HG03575 (cell line): ENCODE measurements at regions not wholly inside any gene's neighbourhood (a gene's known extent, or its start where the extent isn't known, plus 50 kb on each side); places are given as distances from the start of the nearest gene placed in this dataset.
A peak's percentile ranks its signal among the peaks of the same experiment; 100 is the strongest.
"Not testable (repeated sequence)": the region's sequence is repeated elsewhere in the genome, so short reads cannot be mapped to it uniquely, and the experiment has no call there.

ENCODE experiments used
- ATAC-seq: cut with Tn5 transposase; IDR thresholded peaks from one replicate; pipeline ENCODE4 v1.9.1; 2021; ENCODE audit not compliant: unreplicated experiment, insufficient number of reproducible peaks, low FRiP score; ENCODE audit errors: extremely low read depth

DNA sequence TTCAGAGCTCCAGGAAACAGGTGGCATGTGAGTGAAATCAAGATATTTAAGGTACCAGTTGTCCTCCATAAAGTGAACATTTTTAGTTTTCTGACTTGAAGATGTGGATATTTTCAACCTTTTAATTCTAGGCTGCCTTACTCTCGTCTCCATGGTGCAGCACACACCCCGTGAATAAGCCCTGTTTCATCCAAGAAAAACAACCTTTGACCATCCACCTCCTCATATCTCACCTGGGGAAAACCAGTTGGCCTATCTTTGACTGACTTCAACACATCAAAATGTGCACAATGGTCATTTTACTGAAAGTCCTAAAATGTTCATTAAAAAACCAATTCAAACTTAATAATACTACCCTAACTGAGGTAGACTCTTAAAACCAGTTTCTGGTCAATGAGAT lies 73.8 kb upstream of the CD2AP start:
- ATAC-seq: no peak

- no peak for ATAC-seq
These were observed 73.2 kb upstream of the CD2AP start for GRCh38 chr6:47404435-47404834.

GRCh38 chr6:47405273-47405672 lies 72.3 kb upstream of the CD2AP start:
- ATAC-seq: no peak

DNA sequence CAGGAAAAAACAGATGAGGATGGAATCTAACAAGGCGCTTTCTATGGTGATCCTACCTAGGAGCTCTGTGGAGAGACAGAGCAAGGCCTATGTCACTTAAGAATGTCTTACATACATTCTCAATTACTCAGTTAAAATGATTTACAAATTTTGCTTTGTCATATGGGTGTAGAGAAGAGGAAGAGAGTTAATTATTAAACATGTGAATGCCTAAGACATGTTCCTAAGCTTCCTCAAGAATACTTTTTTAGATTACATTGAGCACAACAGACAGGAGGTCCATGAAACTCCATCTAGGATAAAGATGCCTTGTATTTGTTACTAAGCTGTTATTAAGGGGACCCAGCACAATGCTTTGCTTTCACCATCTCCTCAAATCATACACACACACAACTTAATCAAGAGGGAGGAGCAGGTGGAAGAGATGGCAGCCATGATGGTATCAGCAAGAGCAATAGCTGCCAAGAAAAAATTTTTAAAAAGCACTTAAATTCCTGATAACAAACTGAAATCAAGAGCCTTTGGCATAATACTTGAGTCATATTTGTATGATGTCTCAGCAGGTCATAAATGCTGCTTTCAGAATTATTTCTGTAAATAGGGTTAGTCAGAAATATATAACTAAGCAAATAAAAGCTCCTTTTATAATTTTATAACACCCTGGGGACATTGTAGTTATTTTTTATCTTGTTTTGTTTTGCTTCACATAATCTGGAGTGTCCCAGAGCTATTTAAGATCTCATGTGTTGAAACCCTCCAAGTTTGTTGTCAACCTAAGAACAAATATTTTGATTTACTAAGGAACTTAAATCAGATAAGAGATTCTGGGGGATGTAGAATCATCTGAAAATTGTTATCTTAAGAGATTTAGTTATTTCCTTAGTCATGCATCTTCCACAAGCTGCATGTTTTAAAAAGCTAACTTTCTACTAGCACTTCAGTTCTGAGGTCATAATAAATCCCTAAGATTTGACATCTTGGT lies 70.0 kb upstream of the CD2AP start:
- ATAC-seq: no peak

- ATAC-seq: no peak
These were observed 63.7 kb upstream of the CD2AP start for GRCh38 chr6:47413752-47414422.

- ATAC-seq: peak; percentile 59
These were observed 63.0 kb upstream of the CD2AP start for GRCh38 chr6:47414423-47415167.

GRCh38 chr6:47416396-47417345 lies 60.9 kb upstream of the CD2AP start:
- ATAC-seq: no peak

GRCh38 chr6:47419621-47420020 lies 58.0 kb upstream of the CD2AP start:
- ATAC-seq: no peak

DNA sequence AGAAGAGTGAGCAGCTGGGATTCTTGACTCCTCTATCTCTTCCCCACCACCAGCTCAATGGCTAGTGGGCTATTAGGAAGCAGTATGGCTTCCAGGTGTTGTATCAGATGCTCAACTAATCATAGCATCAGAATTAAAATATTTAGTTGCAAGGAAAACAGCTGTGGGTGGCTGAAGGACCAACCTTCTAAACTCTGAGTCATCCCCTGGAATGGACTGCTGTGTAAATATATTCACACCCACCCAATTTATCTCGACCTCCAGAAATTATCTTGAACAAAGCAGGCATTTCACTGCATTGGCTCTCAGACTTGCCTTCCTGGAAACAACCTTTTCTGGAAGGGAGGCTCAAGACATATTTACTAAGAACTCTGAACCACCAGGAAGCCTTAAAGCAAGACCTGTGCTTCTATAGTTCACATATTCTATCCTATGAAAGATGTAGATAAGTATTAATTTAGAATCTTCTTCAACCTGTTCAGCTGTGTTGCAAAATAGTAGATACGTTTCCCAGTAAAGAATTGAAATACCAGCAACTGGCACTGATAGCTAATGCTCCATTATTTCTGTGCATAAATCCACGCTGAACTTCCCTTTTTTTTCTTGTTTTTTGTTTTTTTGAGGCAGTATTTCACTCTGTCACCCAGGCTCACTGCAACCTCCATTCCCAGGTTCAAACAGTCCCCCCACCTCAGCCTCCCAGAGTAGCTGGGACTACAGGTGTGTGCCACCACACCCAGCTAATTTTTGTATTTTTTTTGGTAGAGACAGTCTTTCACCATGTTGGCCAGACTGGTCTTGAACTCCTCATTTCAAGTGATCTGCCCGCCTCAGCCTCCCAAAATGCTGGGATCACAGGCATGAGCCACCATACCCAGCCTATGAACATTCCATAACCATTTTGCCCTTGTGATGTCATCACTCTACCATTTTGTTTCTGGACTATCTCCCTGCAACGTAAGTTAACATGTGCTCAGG lies 56.9 kb upstream of the CD2AP start:
- no peak for ATAC-seq

DNA sequence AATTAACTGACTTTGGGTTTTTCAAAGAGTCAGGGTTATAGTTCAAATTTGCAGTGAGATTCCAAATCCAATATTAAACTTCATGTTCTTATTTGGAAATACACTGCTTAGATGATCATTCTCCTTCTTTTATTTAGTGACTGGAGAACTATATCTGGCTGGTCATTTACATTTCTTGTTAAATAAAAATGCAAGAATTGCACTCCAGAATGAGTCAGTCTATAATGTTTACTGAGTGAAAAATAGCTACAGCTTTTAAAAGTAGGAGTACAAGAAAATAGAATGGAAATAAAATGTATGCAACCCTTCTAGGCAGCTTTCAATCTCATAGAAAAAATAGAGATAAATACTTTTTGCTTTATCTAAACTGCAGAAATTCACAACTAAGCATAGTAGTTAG lies 54.5 kb upstream of the CD2AP start:
- ATAC-seq: no peak

DNA sequence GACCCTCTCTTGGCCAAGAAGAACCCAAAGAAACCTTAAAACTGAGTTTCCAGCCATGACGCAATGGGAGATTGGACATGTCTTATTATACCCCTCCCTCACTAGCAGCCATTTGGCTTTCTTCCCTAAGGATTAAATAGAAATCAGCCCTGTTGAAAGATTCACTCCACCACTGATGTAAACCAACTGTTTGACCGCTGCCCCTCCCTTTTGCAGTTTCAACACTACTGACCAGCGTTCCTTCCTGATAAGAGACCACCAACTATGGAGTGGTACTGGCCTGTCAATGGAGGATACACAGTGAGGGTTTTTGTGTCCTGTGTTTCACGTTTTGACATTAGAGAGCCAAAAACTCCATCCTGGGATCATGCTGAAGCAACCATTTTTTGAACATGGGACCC lies 53.2 kb upstream of the CD2AP start:
- ATAC-seq: no peak

DNA sequence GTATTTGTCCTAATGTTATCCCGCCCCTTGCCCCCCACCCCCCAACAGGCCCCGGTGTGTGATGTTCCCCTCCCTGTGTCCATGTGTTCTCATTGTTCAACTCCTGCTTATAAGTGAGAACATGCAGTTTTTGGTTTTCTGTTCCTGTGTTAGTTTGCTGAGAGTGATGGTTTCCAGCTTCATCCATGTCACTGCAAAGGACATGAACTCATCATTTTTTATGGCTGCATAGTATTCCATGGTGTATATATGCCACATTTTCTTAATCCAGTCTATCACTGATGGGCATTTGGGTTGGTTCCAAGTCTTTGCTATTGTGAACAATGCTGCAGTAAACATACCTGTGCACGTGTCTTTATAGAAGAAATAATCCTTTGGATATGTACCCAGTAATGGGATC lies 51.9 kb upstream of the CD2AP start:
- ATAC-seq: not testable (repeated sequence)

DNA sequence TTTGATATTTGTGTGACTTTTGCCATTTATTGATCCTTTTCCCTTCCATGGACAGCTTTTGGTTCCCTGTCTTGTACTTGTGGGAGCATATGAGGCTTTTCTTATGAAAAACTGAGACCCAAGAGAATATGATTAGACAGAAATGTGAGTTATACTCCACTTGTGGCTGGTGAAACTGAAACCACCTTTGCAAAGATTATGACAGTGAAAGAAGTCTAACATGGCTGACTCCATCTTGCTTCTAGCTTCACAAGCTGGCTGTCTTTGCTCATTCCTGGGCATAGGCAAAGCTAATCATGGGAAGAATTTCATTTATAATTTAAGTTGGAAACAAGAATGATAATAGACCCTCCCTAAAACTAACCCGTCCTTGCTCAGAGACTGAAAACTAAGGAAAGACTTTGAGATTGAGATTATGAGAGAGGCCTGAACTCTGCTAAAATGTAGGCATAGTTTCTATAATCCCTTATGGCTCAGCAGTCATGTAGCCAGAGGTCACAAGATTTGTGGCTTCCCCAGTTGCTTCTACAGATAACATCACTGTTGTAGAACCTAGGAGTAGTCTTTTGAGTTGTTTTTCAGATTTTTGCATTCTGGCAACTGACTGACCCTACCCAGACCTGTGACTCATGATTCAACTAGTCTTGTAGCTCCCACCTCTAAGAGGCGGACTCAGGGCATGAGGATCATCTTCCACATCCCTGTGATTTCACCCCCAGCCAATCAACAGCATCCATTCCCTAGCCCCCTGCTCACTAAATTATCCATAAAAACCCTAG lies 50.9 kb upstream of the CD2AP start:
- ATAC-seq: no peak

GRCh38 chr6:47427680-47428079 lies 49.9 kb upstream of the CD2AP start:
- ATAC-seq: no peak
